ENCODE measurements at regions not wholly inside any gene's neighbourhood (a gene's known extent, or its start where the extent isn't known, plus 50 kb on each side); places are given as distances from the start of the nearest gene placed in this dataset.

- ATAC-seq: no peak
- ChIA-PET CTCF (no interaction called here), RAD21 (ENCODE audit: low non-redundant PET in 1 of 2, low total read pairs in 2 of 2, uncharacterized antibody in 2 of 2, unreplicated experiment in 2 of 2) (no interaction called here), POLR2A (no interaction called here)
- H3K4me1 ChIP-seq (ENCODE audit: control insufficient read depth in 1 of 2, insufficient read depth in 2 of 2, low read length in 2 of 2): no peaks in the 10 kb centered on the region
- H3K4me3 ChIP-seq (replicated peaks in 1 of 2; ENCODE audit: low read depth in 1 of 2, low read length in 2 of 2): no peak overlapping the region
- H2AFZ ChIP-seq (ENCODE audit: low read depth, low read length, poor library complexity, severe bottlenecking): no peak overlapping the region
- H3K9ac ChIP-seq (ENCODE audit: low read length): no peak overlapping the region
- H3K27ac ChIP-seq (ENCODE audit: low read depth, low read length): no peak overlapping the region
- no peaks in the 10 kb centered on the region for H3K9me3 ChIP-seq (ENCODE audit: control insufficient read depth in 1 of 2, insufficient read depth in 1 of 2, low read depth in 1 of 2, low read length in 2 of 2)
- no peaks in the 10 kb centered on the region for H3K9me2 ChIP-seq (ENCODE audit: insufficient read depth)
- H3K4me2 ChIP-seq (ENCODE audit: low read length): no peak overlapping the region
- BruUV-seq (replicated peaks): no TSS peak
- no peak for TF ChIP-seq CEBPB (IDR thresholded peaks at IDR 0.05; ENCODE audit: low read depth)
- no peak for TF ChIP-seq POLR2A (IDR thresholded peaks at IDR 0.05; ENCODE audit: borderline replicate concordance, extremely low read depth, insufficient read depth, insufficient read length)
- no peak for TF ChIP-seq TCF7L2 (IDR thresholded peaks at IDR 0.05; ENCODE audit: borderline replicate concordance, extremely low read depth, insufficient read depth, insufficient read length)
- TF ChIP-seq ELF1 (IDR thresholded peaks at IDR 0.05; ENCODE audit: borderline replicate concordance, low read depth): no peak
- no peak for TF ChIP-seq MAX (IDR thresholded peaks at IDR 0.05)
- TF ChIP-seq REST (IDR thresholded peaks at IDR 0.05; ENCODE audit: low read depth): no peak
- no peak for DNase-seq (ENCODE audit: low read depth, low spot score)
- H4K20me1 ChIP-seq (ENCODE audit: insufficient read depth): no peaks in the 10 kb centered on the region
- no peaks in the 10 kb centered on the region for H3K36me3 ChIP-seq (ENCODE audit: control insufficient read depth in 1 of 2, insufficient read depth in 2 of 2, low read length in 2 of 2)
- H3K79me2 ChIP-seq (ENCODE audit: insufficient read depth, low read length): no peaks in the 10 kb centered on the region
- intact Hi-C loops (cut with micrococcal nuclease): no loop called here
- no peaks in the 10 kb centered on the region; the same call in 1 of the 2 replicates for H3K27me3 ChIP-seq (ENCODE audit: insufficient read depth, low read length)
Measured at GRCh38 chr11:11218629-11218986, 134.4 kb downstream of the CSNK2A3 start.

All from HCT116 (cell line).